Forelimb muscle (tissue), 1 donor: ENCODE measurements at regions not wholly inside any gene's neighbourhood (a gene's known extent, or its start where the extent isn't known, plus 50 kb on each side); places are given as distances from the start of the nearest gene placed in this dataset.

ENCODE experiments used
- DNase-seq: peaks from one replicate; pipeline ENCODE4 v3.0.0-alpha.2; 2013; ENCODE audit warnings: low read depth

GRCh38 chr4:176971576-176972115, 178.9 kb upstream of the VEGFC start:
- no peak for DNase-seq

GRCh38 chr4:176979416-176979815, 186.7 kb upstream of the VEGFC start:
- DNase-seq = no peak

- no peak for DNase-seq
These were observed 188.4 kb upstream of the VEGFC start for GRCh38 chr4:176981074-176981473.

GRCh38 chr4:176981551-176981950, 188.8 kb upstream of the VEGFC start:
- DNase-seq = no peak

GRCh38 chr4:176988226-176988625, 195.5 kb upstream of the VEGFC start:
- DNase-seq = no peak

- no peak for DNase-seq
These were observed 196.5 kb upstream of the VEGFC start for GRCh38 chr4:176989186-176989585.

- DNase-seq = no peak
These were observed 207.3 kb upstream of the VEGFC start for GRCh38 chr4:176999935-177000543.

GRCh38 chr4:177001271-177002175, 208.8 kb upstream of the VEGFC start:
- no peak for DNase-seq

- DNase-seq = no peak
These were observed 213.0 kb upstream of the VEGFC start for GRCh38 chr4:177005674-177006230.

- no peak for DNase-seq
These were observed 213.6 kb upstream of the VEGFC start for GRCh38 chr4:177006331-177006730.

- no peak for DNase-seq
These were observed 215.5 kb upstream of the VEGFC start for GRCh38 chr4:177008071-177008835.

- no peak for DNase-seq
These were observed 216.2 kb upstream of the VEGFC start for GRCh38 chr4:177008836-177009501.

GRCh38 chr4:177010418-177010817, 217.7 kb upstream of the VEGFC start:
- no peak for DNase-seq

GRCh38 chr4:177012918-177013545, 220.3 kb upstream of the VEGFC start:
- DNase-seq = no peak

- no peak for DNase-seq
These were observed 223.9 kb upstream of the VEGFC start for GRCh38 chr4:177016541-177017141.

- DNase-seq = no peak
These were observed 231.2 kb upstream of the VEGFC start for GRCh38 chr4:177023951-177024350.

GRCh38 chr4:177032341-177032740, 239.6 kb upstream of the VEGFC start:
- no peak for DNase-seq

- no peak for DNase-seq
These were observed 240.4 kb upstream of the VEGFC start for GRCh38 chr4:177033135-177033534.

GRCh38 chr4:177033632-177034031, 240.9 kb upstream of the VEGFC start:
- no peak for DNase-seq

GRCh38 chr4:177041356-177041755, 248.6 kb upstream of the VEGFC start:
- no peak for DNase-seq
